SU-DHL-6 (cell line): ENCODE measurements at regions not wholly inside any gene's neighbourhood (a gene's known extent, or its start where the extent isn't known, plus 50 kb on each side); places are given as distances from the start of the nearest gene placed in this dataset.
"Not testable (repeated sequence)": the region's sequence is repeated elsewhere in the genome, so short reads cannot be mapped to it uniquely, and the experiment has no call there.

Experiments used
- H2AFZ ChIP-seq: fragments of 200-600 bp; sonication (generic); 2 replicates; pipeline ENCODE4 v1.6.1; 2014; ENCODE audit warnings: low read depth, mild to moderate bottlenecking, moderate library complexity, mixed read lengths, antibody characterized with exemption, low read length; ENCODE audit not compliant: severe bottlenecking
- H3F3A ChIP-seq: fragments of 200-600 bp; shearing (Covaris generic); 2 replicates; pipeline ENCODE4 v1.6.0; 2016; ENCODE audit warnings: antibody characterized with exemption, mild to moderate bottlenecking; ENCODE audit not compliant: insufficient read depth
- H3K27ac ChIP-seq: fragments of 200-600 bp; sonication (generic); 2 replicates; pipeline ENCODE4 v1.5.1; 2016; ENCODE audit warnings: low read depth, mild to moderate bottlenecking, low read length, moderate library complexity, mixed read lengths
- H3K27me3 ChIP-seq: fragments of 200-600 bp; sonication (generic), shearing (Covaris generic); 2 replicates; pipeline ENCODE4 v1.6.0; 2014; ENCODE audit warnings: mild to moderate bottlenecking, low read length
- H3K36me3 ChIP-seq: fragments of 200-600 bp; sonication (generic); 2 replicates; pipeline ENCODE4 v1.6.1; 2014; ENCODE audit warnings: mild to moderate bottlenecking, low read length, mixed read lengths
- H3K4me2 ChIP-seq: fragments of 300-600, 200-600 bp; shearing (Covaris generic), sonication (generic); 2 replicates; pipeline ENCODE4 v1.6.0; 2014; ENCODE audit warnings: low read length, low read depth, mild to moderate bottlenecking; ENCODE audit not compliant: poor library complexity, severe bottlenecking
- H3K4me3 ChIP-seq: fragments of 200-600 bp; sonication (generic); 2 replicates; pipeline ENCODE4 v1.5.1; 2014; ENCODE audit warnings: antibody characterized with exemption, low read length, mild to moderate bottlenecking, mixed read lengths; ENCODE audit not compliant: insufficient read depth, poor library complexity, severe bottlenecking
- H3K79me2 ChIP-seq: fragments of 200-600 bp; sonication (generic); 2 replicates; pipeline ENCODE4 v1.6.1; 2014; ENCODE audit warnings: mild to moderate bottlenecking, low read length, moderate library complexity; ENCODE audit not compliant: insufficient read depth
- H3K9ac ChIP-seq: fragments of 200-600 bp; sonication (generic); 2 replicates; pipeline ENCODE4 v1.7.0; 2014; ENCODE audit warnings: mild to moderate bottlenecking, low read length
- H3K9me2 ChIP-seq: fragments of 200-600 bp; sonication (generic); replicated peaks from 2 replicates; pipeline ENCODE4 v1.6.1; 2014; ENCODE audit warnings: low read length; ENCODE audit not compliant: insufficient read depth
- H3K9me3 ChIP-seq: fragments of 200-600 bp; sonication (generic); 2 replicates; pipeline ENCODE4 v1.6.1; 2014; ENCODE audit warnings: low read length, mixed read lengths; ENCODE audit not compliant: insufficient read depth
- H4K20me1 ChIP-seq: fragments of 200-600 bp; sonication (generic); 2 replicates; pipeline ENCODE4 v1.6.1; 2014; ENCODE audit warnings: low read depth, mild to moderate bottlenecking, antibody characterized with exemption, low read length, moderate library complexity, mixed read lengths

DNA sequence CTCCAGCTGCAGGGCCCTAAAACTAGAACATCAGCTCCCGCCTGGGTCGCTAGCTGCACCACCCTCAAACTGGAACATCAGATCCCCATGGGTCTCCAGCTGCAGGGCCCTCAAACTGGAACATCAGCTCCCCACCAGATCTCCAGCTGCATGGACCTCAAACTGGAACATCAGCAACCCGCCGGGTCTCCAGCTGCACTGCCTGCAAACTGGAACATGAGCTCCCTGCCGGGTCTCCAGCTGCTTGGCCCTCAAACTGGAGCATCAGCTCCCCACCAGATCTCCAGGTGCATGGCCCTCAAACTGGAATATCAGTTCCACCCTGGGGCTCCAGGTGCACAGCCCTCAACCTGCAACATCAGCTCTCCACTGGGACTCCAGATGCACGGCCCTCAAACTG lies 82.7 kb downstream of the TFRC start:
- H3K36me3 ChIP-seq, H4K20me1 ChIP-seq, H3F3A ChIP-seq, H3K4me2 ChIP-seq, H3K9me3 ChIP-seq, H3K4me3 ChIP-seq, H3K27ac ChIP-seq, H3K79me2 ChIP-seq, H3K27me3 ChIP-seq, H2AFZ ChIP-seq, H3K9me2 ChIP-seq, H3K9ac ChIP-seq: not testable (repeated sequence)

DNA sequence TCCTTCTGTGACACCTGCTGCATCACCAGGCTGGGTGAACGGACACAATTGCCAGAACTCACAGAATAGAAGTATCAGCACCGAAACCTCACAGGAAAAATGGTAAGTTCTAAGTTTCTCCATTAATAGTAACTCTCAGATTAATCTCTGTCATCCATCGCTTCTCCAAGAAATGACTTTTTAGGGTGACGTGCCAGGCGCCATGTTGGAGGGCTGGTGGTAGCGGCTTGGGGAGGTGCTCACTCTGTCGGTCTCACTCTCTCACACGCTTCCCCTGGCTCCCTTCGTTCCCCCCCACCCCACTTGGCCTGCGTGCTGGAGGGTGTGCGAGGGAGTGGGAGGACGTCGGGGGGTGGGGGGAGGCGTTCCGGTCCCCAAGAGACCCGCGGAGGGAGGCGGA lies 85.6 kb downstream of the TFRC start:
- not testable (repeated sequence) for H3K27me3 ChIP-seq, H3K4me3 ChIP-seq, H3K9ac ChIP-seq, H3F3A ChIP-seq, H3K9me2 ChIP-seq, H4K20me1 ChIP-seq, H3K79me2 ChIP-seq, H3K27ac ChIP-seq, H3K36me3 ChIP-seq, H2AFZ ChIP-seq, H3K9me3 ChIP-seq, H3K4me2 ChIP-seq

DNA sequence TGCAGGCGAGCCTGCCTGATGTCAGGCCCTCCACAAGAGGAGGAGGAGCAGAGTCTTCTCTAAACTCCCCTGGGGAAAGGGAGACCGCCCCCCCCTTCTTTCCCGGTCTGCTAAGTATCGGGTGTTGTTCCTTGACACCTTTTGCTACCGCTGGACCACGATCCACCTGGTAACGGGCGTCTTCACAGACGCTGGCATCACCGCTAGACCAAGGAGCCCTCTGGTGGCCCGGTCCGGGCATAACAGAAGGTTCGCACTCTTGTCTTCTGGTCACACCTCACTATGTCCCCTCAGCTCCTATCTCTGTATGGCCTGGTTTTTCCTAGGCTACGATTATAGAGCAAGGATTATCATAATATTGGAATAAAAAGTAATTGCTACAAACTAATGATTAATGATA lies 86.0 kb upstream of the TNK2 start:
- H3K4me3 ChIP-seq, H4K20me1 ChIP-seq, H3K9me2 ChIP-seq, H3K36me3 ChIP-seq, H3K79me2 ChIP-seq, H3K27me3 ChIP-seq, H3K9me3 ChIP-seq, H3K27ac ChIP-seq, H3F3A ChIP-seq, H2AFZ ChIP-seq, H3K4me2 ChIP-seq, H3K9ac ChIP-seq: not testable (repeated sequence)

DNA sequence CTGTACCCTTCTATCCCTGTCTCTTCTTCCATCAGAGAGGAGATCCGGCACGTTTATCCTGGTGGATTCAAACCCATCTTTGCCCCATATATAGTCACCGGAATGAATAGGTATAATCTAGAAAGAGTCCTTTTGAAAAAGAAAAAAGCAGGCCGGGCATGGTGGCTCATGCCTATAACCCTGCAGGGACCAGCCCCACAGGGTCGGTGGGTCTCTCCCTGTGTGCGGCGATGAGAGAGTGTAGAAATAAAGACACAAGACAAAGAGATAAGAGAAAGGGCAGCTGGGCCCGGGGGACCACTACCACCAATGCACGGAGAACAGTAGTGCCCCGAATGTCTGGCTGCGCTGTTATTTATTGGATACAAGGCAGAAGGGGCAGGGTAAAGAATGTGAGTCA lies 85.3 kb upstream of the TNK2 start:
- H4K20me1 ChIP-seq: not testable (repeated sequence)

DNA sequence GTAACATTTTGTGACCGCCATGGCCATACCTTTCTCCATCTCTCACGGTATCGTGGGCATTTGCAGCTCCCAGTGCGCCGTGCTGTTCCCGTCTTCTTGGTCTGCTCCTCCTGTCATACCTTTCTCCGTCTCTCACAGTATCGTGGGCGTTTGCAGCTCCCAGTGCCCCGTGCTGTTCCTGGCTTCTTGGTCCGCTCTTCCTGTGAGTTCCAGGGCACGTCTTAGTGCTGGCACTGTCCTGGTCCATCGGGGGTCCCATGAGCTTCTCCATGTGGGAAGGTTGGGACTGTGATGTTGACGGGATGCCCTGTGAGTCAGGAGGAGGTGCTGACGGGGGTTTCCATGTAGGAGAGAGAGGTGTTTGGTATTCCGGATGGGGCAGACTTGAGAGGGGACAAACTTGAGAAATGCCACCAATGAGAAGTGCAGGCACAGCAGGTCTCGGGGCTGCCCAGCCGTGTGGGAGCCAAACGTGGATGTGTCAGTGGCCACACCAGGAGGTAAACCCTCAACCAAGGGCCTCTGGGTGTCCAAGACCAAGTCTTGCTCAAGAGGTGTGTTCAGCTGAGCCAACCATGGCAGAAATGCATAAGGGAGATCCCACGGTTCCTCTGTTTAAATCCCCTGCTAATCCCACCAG lies 84.7 kb upstream of the TNK2 start:
- not testable (repeated sequence) for H3K9me2 ChIP-seq, H4K20me1 ChIP-seq, H3K36me3 ChIP-seq, H3K9me3 ChIP-seq, H3K9ac ChIP-seq, H3K27me3 ChIP-seq, H3K27ac ChIP-seq, H2AFZ ChIP-seq, H3K4me3 ChIP-seq, H3K4me2 ChIP-seq, H3K79me2 ChIP-seq, H3F3A ChIP-seq

More for the DNA sequence above, 85.3 kb upstream of the TNK2 start:
- H3K4me3 ChIP-seq, H3K36me3 ChIP-seq, H3K27ac ChIP-seq, H3K9ac ChIP-seq, H2AFZ ChIP-seq, H3K9me3 ChIP-seq, H3K4me2 ChIP-seq, H3K27me3 ChIP-seq, H3K9me2 ChIP-seq, H3K79me2 ChIP-seq, H3F3A ChIP-seq: not testable (repeated sequence)

GRCh38 chr3:195991986-195992385 lies 83.6 kb upstream of the TNK2 start:
- not testable (repeated sequence) for H2AFZ ChIP-seq, H3K27ac ChIP-seq, H3K4me3 ChIP-seq, H4K20me1 ChIP-seq, H3K79me2 ChIP-seq, H3K9me2 ChIP-seq, H3K36me3 ChIP-seq, H3K9me3 ChIP-seq, H3K27me3 ChIP-seq, H3K4me2 ChIP-seq, H3F3A ChIP-seq, H3K9ac ChIP-seq

DNA sequence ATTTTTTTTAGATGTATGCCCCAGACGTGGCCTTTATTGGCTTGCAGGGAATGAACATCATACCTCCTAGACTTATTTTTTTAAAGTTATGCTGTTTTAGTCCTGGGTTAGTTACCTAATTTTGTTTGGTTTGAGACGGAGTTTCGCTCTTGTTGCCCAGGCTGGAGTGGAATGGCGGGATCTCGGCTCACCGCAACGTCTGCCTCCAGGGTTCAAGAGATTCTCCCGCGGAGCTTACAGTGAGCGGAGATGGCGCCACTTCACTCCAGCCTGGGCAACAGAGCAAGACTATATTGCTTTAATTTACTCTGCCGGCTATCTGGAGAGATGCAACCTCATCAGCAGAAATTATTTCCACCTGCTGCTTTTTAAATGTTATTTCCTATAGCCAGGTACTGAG lies 82.9 kb upstream of the TNK2 start:
- H3K27ac ChIP-seq, H3K9me2 ChIP-seq, H3K4me3 ChIP-seq, H3K79me2 ChIP-seq, H3K36me3 ChIP-seq, H2AFZ ChIP-seq, H3K9me3 ChIP-seq, H4K20me1 ChIP-seq, H3F3A ChIP-seq, H3K4me2 ChIP-seq, H3K27me3 ChIP-seq, H3K9ac ChIP-seq: not testable (repeated sequence)

DNA sequence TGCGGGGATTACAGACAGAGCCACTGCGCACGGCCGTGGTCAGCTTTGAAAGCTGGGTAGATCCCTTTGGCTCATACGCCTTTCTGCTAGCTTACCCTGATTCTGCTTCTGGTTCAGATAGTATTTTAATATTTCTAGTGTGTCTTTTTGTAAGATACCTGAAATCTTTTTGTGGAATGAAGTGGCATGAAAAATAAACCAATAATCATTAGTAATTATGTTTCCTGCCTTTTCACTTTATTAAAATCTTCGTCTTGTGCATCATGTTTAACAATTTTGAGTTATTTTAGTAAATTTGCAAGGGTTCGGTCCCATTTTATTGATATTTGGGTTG lies 82.5 kb upstream of the TNK2 start:
- H3K9ac ChIP-seq: peak overlapping the region; percentile 77
- H3K9me2 ChIP-seq, H3K79me2 ChIP-seq, H3F3A ChIP-seq, H3K36me3 ChIP-seq, H3K27ac ChIP-seq, H3K9me3 ChIP-seq, H4K20me1 ChIP-seq, H3K27me3 ChIP-seq: not testable (repeated sequence)
- peak overlapping the region; percentile 96 for H2AFZ ChIP-seq
- peak overlapping the region; percentile 42 for H3K4me2 ChIP-seq
- peak overlapping the region; percentile 59 for H3K4me3 ChIP-seq
